ENCODE measurements at regions not wholly inside any gene's neighbourhood (a gene's known extent, or its start where the extent isn't known, plus 50 kb on each side); places are given as distances from the start of the nearest gene placed in this dataset.

- intact Hi-C loops (cut with micrococcal nuclease), result no loop called here
- H3K36me3 Mint-ChIP-seq (ENCODE audit: low read depth), result no peaks in the 10 kb centered on the region
- no peaks in the 10 kb centered on the region for H3K4me1 Mint-ChIP-seq
- no peak for DNase-seq
- no peaks in the 10 kb centered on the region for H3K27me3 Mint-ChIP-seq
- no peak overlapping the region for H3K4me3 Mint-ChIP-seq
- H3K27ac Mint-ChIP-seq, result no peak overlapping the region
- no peaks in the 10 kb centered on the region for H3K9me3 Mint-ChIP-seq
Measured at GRCh38 chr10:78780551-78780961, 288.2 kb upstream of the ZMIZ1 start.

GRCh38 chr10:78781251-78781913, 287.4 kb upstream of the ZMIZ1 start:
- H3K36me3 Mint-ChIP-seq (ENCODE audit: low read depth), result no peaks in the 10 kb centered on the region
- no peaks in the 10 kb centered on the region for H3K27me3 Mint-ChIP-seq
- H3K4me3 Mint-ChIP-seq, result no peak overlapping the region
- intact Hi-C loops (cut with micrococcal nuclease), result no loop called here
- no peaks in the 10 kb centered on the region for H3K4me1 Mint-ChIP-seq
- H3K9me3 Mint-ChIP-seq, result no peaks in the 10 kb centered on the region
- DNase-seq, result no peak
- no peak overlapping the region for H3K27ac Mint-ChIP-seq

GRCh38 chr10:78781991-78782390, 286.8 kb upstream of the ZMIZ1 start:
- H3K4me3 Mint-ChIP-seq, result no peak overlapping the region
- no peaks in the 10 kb centered on the region for H3K36me3 Mint-ChIP-seq (ENCODE audit: low read depth)
- H3K27ac Mint-ChIP-seq, result no peak overlapping the region

GRCh38 chr10:78782441-78782840, 286.3 kb upstream of the ZMIZ1 start:
- no peak overlapping the region for H3K27ac Mint-ChIP-seq
- H3K27me3 Mint-ChIP-seq, result peaks cover 1% of the 10 kb centered on the region
- no peaks in the 10 kb centered on the region for H3K36me3 Mint-ChIP-seq (ENCODE audit: low read depth)
- no peak overlapping the region for H3K4me3 Mint-ChIP-seq
- no peak for DNase-seq
- no peaks in the 10 kb centered on the region for H3K4me1 Mint-ChIP-seq
- intact Hi-C loops (cut with micrococcal nuclease), result no loop called here
- no peaks in the 10 kb centered on the region for H3K9me3 Mint-ChIP-seq

More at GRCh38 chr10:78781991-78782390, 286.8 kb upstream of the ZMIZ1 start:
- Mint-ChIP-seq H3K9me3 (no peaks in the 10 kb centered on the region), H3K27me3 (no peaks in the 10 kb centered on the region), H3K4me1 (no peaks in the 10 kb centered on the region)
- no peak for DNase-seq
- intact Hi-C loops (cut with micrococcal nuclease), result no loop called here

- Mint-ChIP-seq H3K27ac (no peak overlapping the region), H3K36me3 (ENCODE audit: low read depth) (no peaks in the 10 kb centered on the region), H3K27me3 (peaks cover 2% of the 10 kb centered on the region), H3K9me3 (no peaks in the 10 kb centered on the region), H3K4me3 (no peak overlapping the region), H3K4me1 (no peaks in the 10 kb centered on the region)
- intact Hi-C loops (cut with micrococcal nuclease), result no loop called here
- no peak for DNase-seq
Measured at GRCh38 chr10:78783753-78784152, 285.0 kb upstream of the ZMIZ1 start.

- no peaks in the 10 kb centered on the region for H3K36me3 Mint-ChIP-seq (ENCODE audit: low read depth)
- no peak overlapping the region for H3K4me3 Mint-ChIP-seq
- H3K27ac Mint-ChIP-seq, result no peak overlapping the region
- no peak for DNase-seq
- H3K9me3 Mint-ChIP-seq, result no peaks in the 10 kb centered on the region
- intact Hi-C loops (cut with micrococcal nuclease), result no loop called here
- H3K4me1 Mint-ChIP-seq, result no peaks in the 10 kb centered on the region
- H3K27me3 Mint-ChIP-seq, result peaks cover 6% of the 10 kb centered on the region
Measured at GRCh38 chr10:78784546-78784945, 284.2 kb upstream of the ZMIZ1 start.

GRCh38 chr10:78785066-78785465, 283.7 kb upstream of the ZMIZ1 start:
- Mint-ChIP-seq H3K9me3 (no peaks in the 10 kb centered on the region), H3K4me3 (no peak overlapping the region), H3K27ac (no peak overlapping the region), H3K27me3 (peaks cover 8% of the 10 kb centered on the region), H3K36me3 (ENCODE audit: low read depth) (no peaks in the 10 kb centered on the region), H3K4me1 (no peaks in the 10 kb centered on the region)
- no peak for DNase-seq
- intact Hi-C loops (cut with micrococcal nuclease), result no loop called here

- H3K27me3 Mint-ChIP-seq, result peaks cover 9% of the 10 kb centered on the region
- no peak overlapping the region for H3K4me3 Mint-ChIP-seq
- no peaks in the 10 kb centered on the region for H3K4me1 Mint-ChIP-seq
- H3K27ac Mint-ChIP-seq, result no peak overlapping the region
- no peaks in the 10 kb centered on the region for H3K9me3 Mint-ChIP-seq
- intact Hi-C loops (cut with micrococcal nuclease), result no loop called here
- H3K36me3 Mint-ChIP-seq (ENCODE audit: low read depth), result no peaks in the 10 kb centered on the region
- no peak for DNase-seq
Measured at GRCh38 chr10:78785991-78786390, 282.8 kb upstream of the ZMIZ1 start.

- H3K4me3 Mint-ChIP-seq, result no peak overlapping the region
- no peaks in the 10 kb centered on the region for H3K9me3 Mint-ChIP-seq
- no peaks in the 10 kb centered on the region for H3K4me1 Mint-ChIP-seq
- no peak overlapping the region for H3K27ac Mint-ChIP-seq
- peaks cover 12% of the 10 kb centered on the region for H3K27me3 Mint-ChIP-seq
- no peaks in the 10 kb centered on the region for H3K36me3 Mint-ChIP-seq (ENCODE audit: low read depth)
- intact Hi-C loops (cut with micrococcal nuclease), result no loop called here
- no peak for DNase-seq
Measured at GRCh38 chr10:78787125-78787524, 281.6 kb upstream of the ZMIZ1 start.

GRCh38 chr10:78794736-78795455, 273.9 kb upstream of the ZMIZ1 start:
- Mint-ChIP-seq H3K9me3 (no peaks in the 10 kb centered on the region), H3K4me3 (no peak overlapping the region), H3K36me3 (ENCODE audit: low read depth) (no peaks in the 10 kb centered on the region), H3K4me1 (no peaks in the 10 kb centered on the region), H3K27me3 (peaks cover 11% of the 10 kb centered on the region), H3K27ac (no peak overlapping the region)
- DNase-seq, result no peak
- intact Hi-C loops (cut with micrococcal nuclease), result no loop called here

- DNase-seq, result no peak
- H3K27ac Mint-ChIP-seq, result no peak overlapping the region
- H3K9me3 Mint-ChIP-seq, result no peaks in the 10 kb centered on the region
- H3K4me3 Mint-ChIP-seq, result no peak overlapping the region
- intact Hi-C loops (cut with micrococcal nuclease), result no loop called here
- peaks cover 3% of the 10 kb centered on the region for H3K27me3 Mint-ChIP-seq
- H3K4me1 Mint-ChIP-seq, result no peaks in the 10 kb centered on the region
- no peaks in the 10 kb centered on the region for H3K36me3 Mint-ChIP-seq (ENCODE audit: low read depth)
Measured at GRCh38 chr10:78798976-78799730, 269.6 kb upstream of the ZMIZ1 start.

- Mint-ChIP-seq H3K27ac (no peak overlapping the region), H3K4me1 (no peaks in the 10 kb centered on the region), H3K27me3 (peaks cover 3% of the 10 kb centered on the region), H3K9me3 (no peaks in the 10 kb centered on the region), H3K36me3 (ENCODE audit: low read depth) (no peaks in the 10 kb centered on the region), H3K4me3 (no peak overlapping the region)
- DNase-seq, result no peak
- intact Hi-C loops (cut with micrococcal nuclease), result no loop called here
Measured at GRCh38 chr10:78800006-78800405, 268.8 kb upstream of the ZMIZ1 start.

- no peak overlapping the region for H3K4me3 Mint-ChIP-seq
- no peak overlapping the region for H3K27ac Mint-ChIP-seq
- H3K36me3 Mint-ChIP-seq (ENCODE audit: low read depth), result no peaks in the 10 kb centered on the region
- intact Hi-C loops (cut with micrococcal nuclease), result no loop called here
- DNase-seq, result no peak
- no peaks in the 10 kb centered on the region for H3K9me3 Mint-ChIP-seq
- H3K27me3 Mint-ChIP-seq, result peaks cover 3% of the 10 kb centered on the region
- H3K4me1 Mint-ChIP-seq, result no peaks in the 10 kb centered on the region
Measured at GRCh38 chr10:78800535-78801320, 268.0 kb upstream of the ZMIZ1 start.

GRCh38 chr10:78802431-78802830, 266.3 kb upstream of the ZMIZ1 start:
- Mint-ChIP-seq H3K4me3 (no peak overlapping the region), H3K27me3 (peaks cover 3% of the 10 kb centered on the region), H3K9me3 (no peaks in the 10 kb centered on the region), H3K36me3 (ENCODE audit: low read depth) (no peaks in the 10 kb centered on the region), H3K4me1 (no peaks in the 10 kb centered on the region), H3K27ac (no peak overlapping the region)
- DNase-seq, result no peak
- intact Hi-C loops (cut with micrococcal nuclease), result no loop called here

Measured in activated CD4-positive, alpha-beta T cell treated with anti-CD3 and anti-CD28 coated beads, Interleukin-2, amount 10 ng/mL, durations not matched to agents 24 days and 14 days (primary cell).